Activated CD8-positive, alpha-beta memory T cell treated with anti-CD3 and anti-CD28 coated beads, Interleukin-2, amount 50 U/mL, for 24 hours (primary cell): ENCODE measurements at regions not wholly inside any gene's neighbourhood (a gene's known extent, or its start where the extent isn't known, plus 50 kb on each side); places are given as distances from the start of the nearest gene placed in this dataset.

Source experiments
- DNase-seq: peaks from one replicate; pipeline ENCODE4 v3.0.0-alpha.2; 2020; ENCODE audit errors: extremely low read depth

- DNase-seq = no peak
Measured at GRCh38 chr1:5716126-5716525, 276.1 kb downstream of the NPHP4 start.

DNA sequence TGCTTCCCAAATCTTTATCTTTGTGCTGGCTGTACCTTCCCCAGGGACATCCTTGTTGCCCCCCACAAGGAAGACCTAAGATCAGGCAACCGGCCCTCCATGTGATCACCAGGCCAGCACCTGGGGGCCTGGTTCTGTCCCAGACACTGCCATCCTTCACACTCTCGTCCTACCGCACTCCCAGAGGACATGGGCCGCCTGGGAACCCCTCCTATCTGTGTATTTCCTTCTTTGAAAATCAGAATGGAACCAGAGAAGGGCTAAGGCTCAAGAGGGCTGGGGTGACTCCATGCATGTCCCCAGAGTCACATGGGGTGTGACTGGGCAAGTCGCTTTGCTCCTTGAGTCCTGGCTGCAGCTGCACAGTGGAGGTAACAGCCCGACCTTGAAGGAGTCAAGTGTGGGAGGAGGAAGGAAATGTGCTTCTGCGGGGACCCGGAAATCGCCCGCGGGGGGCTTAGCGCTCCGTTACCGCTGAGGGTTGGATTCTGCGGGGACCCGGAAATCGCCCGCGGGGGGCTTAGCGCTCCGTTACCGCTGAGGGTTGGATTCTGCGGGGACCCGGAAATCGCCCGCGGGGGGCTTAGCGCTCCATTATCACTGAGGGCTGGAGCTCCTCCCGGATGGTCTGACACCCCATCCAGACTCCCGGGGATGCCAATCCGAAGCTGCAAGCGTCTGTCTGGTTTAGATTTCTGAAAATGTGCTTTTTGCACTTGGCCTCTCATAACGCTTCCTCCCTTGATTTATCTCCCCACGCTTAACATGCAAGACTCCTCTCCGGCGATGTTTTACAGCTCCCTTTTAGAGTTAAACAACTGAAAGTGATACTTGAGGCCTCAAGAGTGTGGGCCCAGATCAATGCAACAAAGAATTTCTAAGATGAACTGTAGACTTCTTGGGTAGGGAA, 278.9 kb downstream of the NPHP4 start:
- DNase-seq = no peak

- DNase-seq = no peak
Measured at GRCh38 chr1:5711956-5712645, 280.1 kb downstream of the NPHP4 start.

- DNase-seq = no peak
Measured at GRCh38 chr1:5711079-5711478, 281.1 kb downstream of the NPHP4 start.

DNA sequence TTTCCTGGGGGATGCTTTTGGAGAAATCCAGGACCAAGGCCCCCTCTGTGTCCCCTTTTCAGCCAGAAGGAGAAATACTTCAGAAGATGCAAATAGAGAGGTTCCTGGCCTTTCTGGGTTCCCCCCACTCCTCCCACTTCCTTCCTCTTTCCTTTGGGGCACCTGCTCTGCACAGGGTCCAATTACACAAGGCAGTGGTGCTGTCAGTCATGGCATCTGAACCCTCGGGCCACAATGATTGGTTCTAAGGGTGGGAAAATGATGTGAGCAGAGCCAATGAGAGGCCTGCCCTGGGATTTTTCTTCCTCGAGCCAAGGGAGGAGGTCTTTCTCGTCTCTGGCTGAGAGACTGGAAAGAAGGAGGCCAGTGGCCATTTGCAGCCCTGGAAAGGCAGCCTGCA, 282.2 kb downstream of the NPHP4 start:
- no peak for DNase-seq

- DNase-seq = no peak
Measured at GRCh38 chr1:5709461-5709975, 282.7 kb downstream of the NPHP4 start.

- DNase-seq = no peak
Measured at GRCh38 chr1:5708346-5709245, 283.6 kb downstream of the NPHP4 start.

DNA sequence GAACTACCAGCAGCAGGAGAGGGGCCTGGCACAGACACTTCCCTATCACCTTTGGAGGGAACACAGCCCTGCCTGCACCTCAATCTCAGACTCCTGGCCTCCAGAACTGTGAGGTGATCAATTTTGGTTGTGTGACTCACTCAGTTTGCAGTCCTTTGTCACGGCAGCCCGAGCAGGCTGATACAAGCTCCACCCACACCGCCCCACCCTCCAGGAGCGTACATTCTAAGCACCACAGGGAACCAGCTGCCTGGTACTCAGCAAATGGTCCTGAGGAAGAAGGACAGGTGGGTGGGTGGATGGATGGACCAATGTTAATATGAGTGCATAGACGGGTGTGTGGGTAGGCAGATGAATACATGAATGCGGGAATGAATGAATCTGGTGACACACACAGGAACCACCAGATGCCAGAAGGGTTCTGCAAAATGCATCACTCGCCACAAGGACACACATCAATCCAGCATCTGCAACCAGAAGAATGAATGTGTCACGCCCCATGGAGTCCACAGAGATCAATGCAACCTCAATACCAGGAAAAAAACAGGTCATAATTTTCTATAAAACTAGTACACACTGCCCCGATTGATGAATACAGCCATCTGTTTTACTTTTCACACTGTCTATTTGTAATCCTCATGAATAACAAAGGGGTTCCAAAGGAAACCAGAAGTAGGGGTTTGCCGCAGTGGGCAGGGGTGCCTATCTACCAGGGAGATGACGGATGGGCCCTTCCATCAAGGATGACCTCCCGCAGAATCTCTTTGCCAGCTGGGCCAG, 284.5 kb downstream of the NPHP4 start:
- no peak for DNase-seq

DNA sequence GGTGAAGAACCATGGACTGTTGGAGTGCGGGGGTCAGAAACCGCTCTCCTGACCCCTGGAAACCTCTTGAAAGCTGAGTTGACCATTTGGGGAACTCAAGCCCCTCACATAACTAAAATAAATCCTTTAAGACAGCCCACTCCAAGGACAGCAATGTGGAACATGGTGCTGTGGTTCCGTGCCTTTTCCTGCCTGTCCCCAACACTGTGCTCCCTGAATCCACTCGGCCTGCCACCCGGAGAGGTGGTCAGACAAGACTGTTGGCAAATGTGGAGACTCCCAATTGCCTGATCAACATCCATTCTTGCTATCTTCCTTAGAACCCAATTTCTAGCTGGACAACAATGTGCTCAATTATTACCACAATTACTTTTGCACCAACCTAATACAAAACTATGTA, 286.0 kb downstream of the NPHP4 start:
- DNase-seq = no peak

- DNase-seq = no peak
Measured at GRCh38 chr1:5705751-5706150, 286.5 kb downstream of the NPHP4 start.

- no peak for DNase-seq
Measured at GRCh38 chr1:5704561-5705514, 287.4 kb downstream of the NPHP4 start.

GRCh38 chr1:5701642-5702041, 290.6 kb downstream of the NPHP4 start:
- no peak for DNase-seq

DNA sequence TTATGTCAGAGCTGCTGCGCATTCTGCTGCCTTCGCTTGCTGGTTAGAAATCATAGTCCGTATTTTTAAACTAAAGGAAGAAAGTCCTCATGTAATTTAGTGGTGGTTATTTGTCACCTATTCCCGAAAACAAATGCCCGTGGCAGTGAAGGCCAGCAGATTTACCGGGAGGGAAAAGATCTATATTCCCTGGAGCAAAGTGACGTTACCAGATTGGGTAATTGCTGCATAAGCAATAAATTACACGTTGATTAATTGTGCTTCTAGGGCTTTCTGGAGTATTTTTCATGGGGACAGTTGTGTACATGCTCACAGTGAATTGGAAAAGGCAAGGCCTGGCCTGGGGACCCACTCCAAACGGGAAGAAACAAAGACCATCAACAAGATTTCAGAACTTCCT, 298.7 kb downstream of the NPHP4 start:
- DNase-seq = no peak

DNA sequence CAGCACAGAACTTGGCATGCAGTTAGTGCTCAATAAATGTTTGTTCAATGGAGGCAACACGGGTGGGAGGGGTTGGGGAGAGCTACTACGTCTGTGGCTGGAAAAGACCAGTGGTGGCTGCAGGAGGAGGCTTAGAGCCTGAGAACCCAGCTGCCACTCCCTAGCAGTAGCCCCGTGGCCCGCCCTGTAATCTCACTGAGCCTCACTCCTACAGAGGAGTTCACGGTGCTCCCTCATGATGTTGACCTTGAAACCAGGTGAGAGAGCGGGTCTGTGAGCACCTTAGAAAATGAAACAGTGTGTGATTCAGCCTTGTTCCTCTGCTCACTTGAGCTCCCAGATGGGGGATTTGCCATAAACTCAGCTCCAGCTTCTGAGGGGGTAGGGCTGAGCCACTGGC, 299.6 kb downstream of the NPHP4 start:
- DNase-seq = no peak

DNA sequence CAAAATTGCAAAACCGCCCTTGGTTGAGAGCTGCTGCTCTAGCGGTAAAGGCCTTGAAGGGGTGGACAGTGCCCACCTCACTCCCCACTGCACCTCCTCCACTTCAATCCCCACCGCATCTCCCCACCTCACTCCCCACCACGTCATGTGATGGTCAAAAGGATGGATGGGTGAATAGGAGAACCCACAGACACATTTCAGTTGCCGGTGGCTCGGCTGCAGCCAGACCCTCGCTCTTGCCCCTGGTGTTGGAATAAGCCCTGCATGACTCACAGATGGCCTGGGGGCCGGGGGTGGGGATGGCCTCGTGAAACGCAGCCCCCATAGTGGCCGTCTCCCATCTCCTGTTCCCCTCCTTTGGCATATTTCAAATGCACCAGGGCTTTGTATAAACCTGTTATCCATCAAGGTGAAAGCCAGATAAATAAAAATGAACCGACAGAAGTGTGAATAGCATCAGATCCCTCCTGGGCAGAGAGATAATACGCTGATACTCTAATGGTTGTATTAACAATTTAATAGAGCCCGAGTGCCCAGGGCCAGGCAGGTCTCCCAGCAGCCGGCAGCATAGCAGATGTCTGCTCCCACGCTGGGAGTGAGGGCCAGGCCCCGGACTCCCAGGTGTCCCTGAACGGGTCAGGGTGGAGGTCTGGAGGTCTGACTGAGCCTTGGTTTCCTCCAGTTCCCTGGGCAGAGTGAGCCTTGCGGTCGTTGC, 300.3 kb downstream of the NPHP4 start:
- DNase-seq = no peak

- no peak for DNase-seq
Measured at GRCh38 chr1:5690898-5691297, 301.3 kb downstream of the NPHP4 start.

GRCh38 chr1:5690291-5690690, 301.9 kb downstream of the NPHP4 start:
- DNase-seq = no peak

DNA sequence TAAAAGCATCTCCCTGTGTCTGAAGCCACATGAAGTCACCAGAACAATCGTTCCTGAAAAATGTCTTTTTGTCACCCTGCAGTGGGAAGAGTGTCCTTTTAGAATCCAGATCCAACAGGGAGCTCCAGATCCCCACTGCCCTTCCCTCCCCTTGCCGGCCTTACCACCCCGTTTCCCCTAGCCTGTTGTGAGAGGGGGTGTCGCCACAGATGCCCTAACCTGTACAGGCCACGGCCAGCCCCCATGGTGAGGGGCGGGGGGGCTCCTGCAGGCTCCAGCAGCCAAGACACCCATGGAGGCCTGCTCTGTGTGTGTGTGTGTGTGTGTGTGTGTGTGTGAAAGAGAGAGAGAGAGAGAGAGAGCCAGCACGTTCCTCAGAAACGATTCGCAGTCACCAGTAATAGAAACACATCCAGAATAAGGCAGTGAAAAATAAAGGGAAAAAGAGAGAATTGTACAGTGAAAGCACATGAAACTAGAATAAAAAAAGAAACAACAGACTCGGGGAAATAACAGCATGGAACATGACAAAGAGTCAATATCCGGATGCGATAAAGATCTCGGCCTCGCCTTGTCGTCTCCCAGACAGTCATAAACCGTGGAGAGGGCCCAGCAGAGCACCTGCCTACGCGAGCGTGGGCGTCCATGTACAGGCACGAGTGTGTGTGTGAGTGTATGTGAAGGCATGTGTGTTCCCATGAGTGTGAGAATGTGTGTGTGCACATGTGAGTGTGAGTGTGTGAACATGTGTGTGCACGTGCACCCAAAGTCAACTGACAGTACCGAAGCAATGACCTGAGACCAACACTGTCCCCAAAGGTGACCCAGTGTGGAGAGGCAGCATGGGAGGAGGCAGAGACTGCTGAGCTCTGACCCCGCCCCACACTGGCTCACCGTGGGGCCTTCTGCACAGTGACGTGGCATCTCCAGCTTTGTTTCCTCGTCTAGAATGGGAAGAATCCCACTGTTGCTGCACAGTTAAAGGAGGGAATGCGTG, 303.8 kb downstream of the NPHP4 start:
- no peak for DNase-seq
